Amygdala (tissue), 56 donors: ENCODE measurements at regions not wholly inside any gene's neighbourhood (a gene's known extent, or its start where the extent isn't known, plus 50 kb on each side); places are given as distances from the start of the nearest gene placed in this dataset.
"Not testable (repeated sequence)": the region's sequence is repeated elsewhere in the genome, so short reads cannot be mapped to it uniquely, and the experiment has no call there.

ENCODE experiments used
- DNase-seq, 56 donors: peaks; one replicate each; lab custom pipeline; 2025; lab: John Stamatoyannopoulos, UW

DNA sequence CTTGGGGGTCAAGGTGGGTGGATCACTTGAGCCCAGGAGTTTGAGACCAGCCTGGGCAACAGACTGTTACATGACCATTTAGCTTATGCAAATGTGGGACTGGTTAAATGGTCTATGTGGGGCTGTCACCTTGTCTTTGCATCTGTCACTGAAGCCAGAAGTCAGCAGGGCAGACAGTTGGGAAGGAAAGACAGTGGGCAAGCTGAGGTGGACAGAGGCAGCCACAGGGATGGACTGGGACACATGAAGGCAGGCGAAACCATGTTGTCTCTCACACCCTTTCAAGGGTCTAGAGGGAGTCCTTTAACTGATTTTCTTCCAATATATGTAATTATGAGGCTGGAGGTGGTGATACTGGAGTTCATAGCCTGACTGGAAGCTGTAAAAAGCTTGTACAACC is 426.4 kb downstream of the TMEM121 start:
- DNase-seq, result no peak

DNA sequence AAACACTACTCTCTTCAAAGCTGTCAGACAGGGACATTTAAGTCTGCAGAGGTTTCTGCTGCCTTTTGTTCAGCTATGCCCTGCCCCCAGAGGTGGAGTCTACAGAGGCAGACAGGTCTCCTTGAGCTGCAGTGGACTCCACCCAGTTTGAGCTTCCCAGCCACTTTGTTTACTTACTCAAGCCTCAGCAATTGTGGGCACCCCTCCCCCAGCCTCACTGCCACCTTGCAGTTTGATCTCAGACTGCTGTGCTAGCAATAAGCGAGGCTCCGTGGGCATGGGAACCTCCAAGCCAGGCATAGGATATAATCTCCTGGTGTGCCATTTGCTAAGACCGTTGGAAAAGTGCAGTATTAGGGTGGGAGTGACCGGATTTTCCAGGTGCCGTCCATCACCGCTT is 435.2 kb downstream of the TMEM121 start:
- not testable (repeated sequence) for DNase-seq

DNA sequence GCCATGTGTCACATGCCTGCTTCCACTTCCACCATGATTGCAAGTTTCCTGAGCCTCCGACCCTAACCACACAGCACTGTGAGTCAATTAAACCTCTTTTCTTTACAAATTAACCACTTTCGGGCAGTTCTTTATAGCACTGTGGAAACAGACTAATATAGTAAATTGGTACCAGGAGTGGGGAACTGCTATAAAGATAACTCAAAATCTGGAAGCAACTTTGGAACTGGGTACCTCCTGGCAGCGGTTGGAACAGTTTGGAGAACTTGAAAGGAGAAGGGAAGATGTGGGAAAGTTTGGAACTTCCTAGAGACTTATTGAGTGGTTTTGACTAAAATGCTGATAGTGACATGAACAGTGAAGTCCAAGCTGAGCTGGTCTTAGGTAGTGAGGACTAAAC is 436.1 kb downstream of the TMEM121 start:
- DNase-seq, result no peak

DNA sequence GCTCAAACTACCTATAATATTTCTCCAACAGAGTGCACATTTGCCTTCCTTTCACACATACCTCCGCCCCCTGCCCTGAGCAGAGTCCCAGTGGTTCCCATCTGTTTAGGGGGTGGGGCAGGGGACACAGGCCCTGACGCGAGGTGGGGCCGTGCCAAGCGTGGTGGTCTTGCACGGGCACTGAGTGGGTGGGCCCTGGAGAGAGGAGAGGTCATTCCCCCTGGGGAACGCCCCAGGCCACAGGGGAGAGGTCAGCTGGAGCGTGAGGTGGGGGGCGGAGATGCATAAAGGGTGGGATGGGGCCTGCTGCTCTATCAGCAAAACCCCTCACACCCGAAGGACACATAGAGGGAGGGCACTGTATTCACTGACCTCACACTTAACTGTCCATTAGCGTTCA is 441.9 kb downstream of the TMEM121 start:
- no peak for DNase-seq

DNA sequence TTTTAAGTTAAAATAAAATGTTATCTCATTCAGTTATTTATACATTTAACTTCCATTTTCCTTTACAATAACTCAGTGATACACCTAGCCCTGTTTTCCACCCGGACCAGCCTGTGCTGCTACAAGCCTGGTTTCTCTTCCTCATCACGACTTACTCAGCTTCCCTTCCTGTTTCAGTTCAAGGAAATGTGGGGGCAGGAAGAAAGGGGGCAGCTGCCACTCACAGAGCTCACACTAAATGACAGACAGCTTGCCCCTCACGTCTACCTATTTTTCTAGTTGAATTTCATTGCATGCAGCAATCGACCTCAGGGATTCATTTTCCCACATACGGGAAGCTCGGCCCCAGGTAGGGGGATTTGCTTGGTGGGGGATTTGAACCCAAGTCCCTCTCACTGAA is 442.6 kb downstream of the TMEM121 start:
- not testable (repeated sequence) for DNase-seq

DNA sequence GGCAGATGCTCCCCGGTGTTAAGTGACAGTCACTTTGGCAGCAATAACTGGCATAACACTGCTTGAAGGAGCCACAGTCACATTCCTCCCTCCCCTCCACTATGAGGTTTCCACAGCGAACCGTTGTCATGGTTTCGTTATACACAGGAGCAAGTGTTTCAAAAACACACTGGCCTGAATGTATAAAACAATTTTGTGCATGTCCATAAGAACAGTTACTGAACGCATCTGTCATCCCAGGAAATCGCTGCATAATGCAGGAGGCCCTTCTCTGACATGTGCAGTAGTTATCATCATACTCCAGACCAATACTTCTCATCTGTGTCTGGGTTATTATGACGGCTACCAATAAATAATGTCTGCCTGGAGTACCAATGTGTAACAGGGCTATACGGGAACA is 444.4 kb downstream of the TMEM121 start:
- DNase-seq, result not testable (repeated sequence)

DNA sequence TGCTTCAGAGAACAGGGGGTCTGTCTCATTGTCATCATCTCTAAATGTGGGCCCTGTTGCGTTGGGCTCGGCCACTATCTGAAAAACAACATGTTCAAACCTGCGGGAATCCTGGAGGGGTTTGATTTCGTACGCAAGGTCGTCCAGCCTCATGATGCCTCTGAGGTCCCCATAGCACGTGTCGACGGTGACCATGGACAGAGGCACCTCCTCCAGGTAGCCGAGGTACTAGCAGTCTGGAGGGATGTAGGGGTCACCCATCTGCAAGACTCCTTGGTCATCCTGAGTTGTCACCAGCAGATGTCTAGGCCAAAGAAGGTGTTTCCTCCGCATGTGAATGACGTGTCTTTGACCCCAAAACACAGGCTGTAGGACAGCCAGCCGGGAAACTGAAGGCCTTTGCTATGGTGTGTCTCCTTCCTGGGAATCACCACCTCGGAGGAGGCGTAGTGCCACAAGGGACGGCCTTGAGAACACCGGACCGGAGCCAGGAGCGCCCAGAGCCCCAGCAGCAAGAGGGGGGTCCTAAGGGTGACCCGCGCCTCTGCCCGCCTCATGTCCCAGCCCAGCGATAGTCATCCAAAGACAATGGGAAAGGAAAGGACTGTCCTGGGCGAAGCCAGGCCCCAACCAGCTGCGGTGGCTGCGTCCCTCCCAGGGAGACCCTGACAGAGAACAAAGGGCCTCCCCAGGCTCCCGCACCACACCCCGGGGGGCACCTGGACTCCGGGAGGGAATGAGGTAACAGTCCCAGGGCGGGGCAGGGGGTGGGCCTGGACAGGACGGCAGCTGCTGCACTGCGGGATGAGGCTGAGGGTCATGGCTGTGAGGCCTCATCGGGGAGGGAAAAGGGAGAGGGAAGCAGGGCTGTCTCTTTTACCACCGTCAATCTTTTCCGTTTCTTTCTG is 445.5 kb downstream of the TMEM121 start:
- no peak for DNase-seq

DNA sequence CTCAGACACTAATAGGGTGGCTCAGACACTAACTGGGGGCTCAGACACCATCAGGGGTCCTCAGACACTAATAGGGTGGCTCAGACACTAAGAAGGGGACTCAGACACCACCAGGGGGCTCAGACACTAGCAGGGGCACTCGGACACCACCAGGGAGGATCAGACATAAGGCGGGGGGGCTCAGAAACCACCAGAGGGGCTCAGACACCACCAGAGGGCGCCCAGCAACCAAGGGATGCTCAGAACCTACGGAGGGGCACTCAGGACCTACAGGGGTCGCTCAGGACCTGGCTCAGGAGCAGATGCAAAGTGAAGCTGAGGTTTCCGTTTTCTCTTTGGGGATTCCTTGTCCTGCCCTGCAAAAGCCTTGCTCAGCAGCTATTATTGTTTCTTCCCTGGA is 448.5 kb downstream of the TMEM121 start:
- no peak for DNase-seq

DNA sequence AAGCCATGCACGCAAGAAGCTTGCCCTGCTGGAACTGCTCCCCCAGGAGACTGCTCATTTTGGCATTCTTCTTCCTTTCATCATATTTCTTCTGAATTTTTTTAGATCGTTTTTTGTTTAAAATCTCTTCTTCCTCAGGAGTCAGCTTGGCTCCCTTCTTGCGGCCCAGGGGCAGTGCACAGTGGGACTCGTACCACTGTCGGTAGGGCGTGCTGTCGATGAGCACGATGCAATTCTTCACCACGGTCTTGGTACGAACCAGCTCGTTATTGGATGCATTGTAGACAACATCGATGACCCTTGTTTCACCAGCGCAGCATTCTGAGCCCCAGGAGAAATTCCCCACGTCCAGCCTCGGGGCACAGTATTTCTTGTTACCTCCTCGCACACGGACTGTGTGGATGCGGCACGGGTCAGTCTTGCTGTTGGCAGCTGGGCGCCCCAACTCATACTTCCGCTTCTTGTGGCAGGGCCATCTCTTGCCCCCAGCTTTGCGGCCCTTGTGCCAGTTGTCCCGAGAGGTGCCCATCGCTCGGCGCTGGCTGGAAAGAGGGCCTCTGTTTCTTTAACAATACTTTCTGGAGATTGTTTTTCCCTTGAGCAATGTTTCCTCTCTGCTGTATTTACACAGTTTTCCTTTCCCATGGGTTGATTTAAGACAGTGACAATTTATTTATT is 452.4 kb downstream of the TMEM121 start:
- DNase-seq, result no peak

DNA sequence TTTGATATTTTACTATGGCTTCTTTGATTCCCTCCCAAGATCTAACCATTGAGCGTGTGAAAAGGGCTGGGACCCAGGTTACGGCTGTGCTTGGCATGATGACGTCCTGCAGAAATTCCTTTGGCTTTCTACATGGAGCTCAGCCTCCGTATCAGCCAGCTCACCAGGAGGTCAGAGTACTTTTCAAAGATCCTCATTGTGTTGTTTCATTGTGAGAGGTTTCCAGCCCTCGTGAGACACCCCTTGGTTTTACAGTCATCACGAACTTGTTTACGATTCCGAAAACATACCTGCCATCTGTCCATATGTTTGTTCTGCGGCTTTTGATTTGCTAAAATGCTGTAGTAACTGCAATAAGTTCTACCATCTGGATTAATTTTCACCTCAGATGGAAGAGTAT is 453.1 kb downstream of the TMEM121 start:
- DNase-seq, result no peak

DNA sequence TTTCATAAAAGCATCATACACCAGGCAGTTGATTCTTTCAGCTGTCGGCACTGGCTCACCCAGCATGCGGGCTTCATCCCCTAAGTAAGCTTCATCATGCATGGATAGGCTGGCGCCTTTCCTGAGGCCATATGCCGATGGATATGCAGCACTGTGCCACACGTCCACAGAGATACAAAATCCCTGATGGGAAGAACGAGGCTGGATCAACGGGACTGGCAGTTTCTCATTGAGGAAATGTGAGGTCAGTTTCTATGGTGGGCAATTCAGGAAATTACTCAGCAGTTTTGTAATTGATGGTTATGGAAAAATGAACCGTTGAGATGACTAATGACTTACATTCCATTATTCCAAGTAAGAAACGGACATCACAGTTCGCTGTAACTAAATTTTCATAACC is 453.8 kb downstream of the TMEM121 start:
- no peak for DNase-seq

DNA sequence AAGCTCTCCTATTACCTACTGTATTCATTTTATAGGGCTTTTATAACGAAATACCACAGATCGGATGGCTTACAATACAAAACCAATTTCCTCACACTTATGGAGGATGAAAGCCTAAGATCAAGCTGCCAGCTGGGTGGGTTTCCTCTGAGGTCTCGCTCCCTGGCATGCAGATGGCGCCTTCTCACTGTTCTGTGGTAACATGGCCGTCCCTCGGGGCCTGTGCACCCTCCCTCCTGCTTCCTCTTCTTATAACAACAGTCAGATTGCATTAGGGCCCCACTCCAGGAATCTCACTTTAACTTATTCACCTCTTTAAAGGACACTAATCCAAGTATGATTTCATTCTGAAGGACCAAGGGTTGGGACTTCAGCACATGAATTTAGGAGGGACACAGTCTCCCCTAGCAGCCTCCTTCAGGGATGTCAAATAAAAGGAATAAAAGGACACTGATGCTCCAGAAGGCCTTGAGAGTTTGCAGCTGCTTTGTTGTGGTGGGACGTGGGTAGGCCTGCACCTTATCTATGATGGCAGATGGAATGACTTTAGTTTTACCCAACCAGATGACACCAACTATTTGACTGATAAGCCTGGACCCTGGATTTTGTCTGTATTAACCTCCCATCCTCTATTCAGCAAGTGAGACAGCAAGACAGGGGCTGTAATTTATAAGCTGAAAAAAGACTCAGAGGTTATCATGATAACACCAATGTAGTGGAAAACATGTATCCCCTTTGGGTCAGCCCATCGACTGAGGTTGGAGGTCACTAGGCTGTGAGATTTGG is 455.3 kb downstream of the TMEM121 start:
- not testable (repeated sequence) for DNase-seq

DNA sequence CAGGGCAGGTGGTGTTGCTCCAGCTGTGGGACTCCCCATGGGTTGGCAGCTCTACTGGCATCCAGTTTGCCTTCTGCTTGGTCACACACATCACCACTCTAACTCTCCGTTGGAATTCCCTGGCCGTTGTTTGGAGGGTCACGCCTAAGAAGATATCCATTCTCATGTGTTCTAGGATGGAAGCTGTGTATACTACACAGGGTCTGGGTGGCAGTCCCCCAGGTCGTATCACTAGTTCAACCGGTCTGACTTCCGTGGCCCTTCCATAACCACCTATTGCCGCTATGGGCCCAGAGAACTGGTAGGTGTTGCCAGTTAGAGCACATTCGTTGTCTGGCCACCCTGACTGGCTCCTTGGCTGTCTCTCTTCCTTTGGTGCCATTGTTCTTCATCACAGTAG is 456.3 kb downstream of the TMEM121 start:
- DNase-seq, result no peak

DNA sequence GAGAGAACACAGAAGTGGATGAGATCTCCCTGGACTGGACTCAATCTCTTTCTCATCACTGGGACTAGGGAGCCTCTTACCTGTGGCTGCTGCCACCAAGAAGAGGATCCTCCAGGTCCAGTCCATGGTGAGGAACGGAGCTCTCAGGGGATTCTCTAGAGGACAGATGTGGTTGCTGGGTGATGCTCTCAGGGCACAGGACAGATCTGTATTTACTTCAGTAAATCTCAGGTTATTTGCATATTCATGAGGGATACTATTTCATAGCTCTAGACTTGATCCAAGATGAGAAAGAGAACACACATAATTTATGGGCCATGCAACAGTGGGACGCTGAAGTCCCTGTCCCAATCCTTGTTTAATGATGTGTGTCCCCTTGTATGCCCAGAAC is 460.5 kb downstream of the TMEM121 start:
- DNase-seq, result no peak

DNA sequence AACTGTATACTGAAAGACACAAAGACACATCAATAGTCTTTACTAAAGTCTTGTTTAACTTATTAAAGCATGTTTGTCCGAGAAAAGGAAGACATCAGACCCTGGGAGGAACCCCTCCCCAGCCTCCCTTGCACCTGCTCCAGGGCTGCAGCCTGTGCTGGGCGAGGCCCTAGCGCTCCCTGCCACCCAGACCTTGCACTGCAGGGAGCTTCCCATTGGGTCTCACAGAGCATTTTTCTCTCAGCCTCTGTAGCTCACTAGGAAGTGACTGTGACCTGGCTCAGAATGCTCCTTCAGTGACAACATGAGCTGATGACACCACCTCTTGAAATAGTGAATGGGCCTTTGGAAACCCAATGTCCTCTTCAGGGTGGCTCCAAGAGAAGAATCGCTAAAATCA is 461.2 kb downstream of the TMEM121 start:
- no peak for DNase-seq

DNA sequence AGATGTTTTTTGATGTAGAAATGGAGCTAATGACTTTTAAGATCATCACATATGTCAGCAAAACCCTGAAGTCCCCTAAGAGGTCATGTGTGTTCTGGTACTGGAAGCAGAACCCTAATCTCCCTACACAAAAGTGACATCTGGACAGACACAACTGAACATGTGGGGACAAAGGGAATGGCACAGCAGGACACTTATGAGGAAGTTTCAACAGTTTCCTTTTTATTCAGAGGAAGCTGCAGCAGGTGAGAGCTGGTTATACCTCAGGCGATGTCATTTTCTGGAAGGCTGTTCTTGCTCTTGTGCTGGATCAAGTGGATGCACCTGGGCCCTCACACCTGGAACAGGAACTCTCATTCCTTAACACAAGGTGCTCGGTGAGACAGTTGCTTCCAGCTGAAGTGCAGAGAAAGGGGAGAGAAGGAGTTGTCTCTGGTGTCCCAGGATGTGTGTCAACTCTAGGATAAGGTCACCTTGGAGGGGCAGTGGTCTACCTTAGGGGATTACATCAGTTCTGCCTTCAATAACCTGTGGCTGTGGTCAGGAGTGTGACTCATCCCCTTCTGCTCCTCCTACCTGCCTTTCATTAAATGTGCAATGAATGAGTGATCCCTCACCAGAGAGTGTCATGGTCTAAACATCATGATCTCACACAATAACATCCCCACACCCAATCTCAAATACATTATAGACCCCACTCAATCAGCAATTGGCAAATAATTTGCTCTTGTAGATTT is 463.4 kb downstream of the TMEM121 start:
- DNase-seq, result no peak

DNA sequence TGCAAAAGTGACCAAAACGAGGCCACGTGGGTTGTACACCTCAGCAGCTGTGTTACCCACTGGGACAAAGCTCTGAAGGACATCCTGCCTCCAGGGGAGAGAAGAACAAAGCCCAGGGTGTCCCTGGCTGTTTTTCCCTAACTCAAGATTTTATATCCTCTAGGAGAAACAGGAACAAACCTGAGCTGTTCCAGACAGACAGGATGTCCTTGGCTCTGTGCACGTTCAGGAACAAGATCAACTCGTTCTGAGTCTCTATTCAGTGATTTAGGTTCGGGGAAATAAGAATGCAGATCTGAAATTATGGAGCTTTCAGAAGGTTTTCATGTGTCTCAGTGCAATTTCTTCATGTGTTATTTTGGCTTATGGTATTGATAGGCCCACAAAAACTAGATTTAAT is 465.3 kb downstream of the TMEM121 start:
- not testable (repeated sequence) for DNase-seq

DNA sequence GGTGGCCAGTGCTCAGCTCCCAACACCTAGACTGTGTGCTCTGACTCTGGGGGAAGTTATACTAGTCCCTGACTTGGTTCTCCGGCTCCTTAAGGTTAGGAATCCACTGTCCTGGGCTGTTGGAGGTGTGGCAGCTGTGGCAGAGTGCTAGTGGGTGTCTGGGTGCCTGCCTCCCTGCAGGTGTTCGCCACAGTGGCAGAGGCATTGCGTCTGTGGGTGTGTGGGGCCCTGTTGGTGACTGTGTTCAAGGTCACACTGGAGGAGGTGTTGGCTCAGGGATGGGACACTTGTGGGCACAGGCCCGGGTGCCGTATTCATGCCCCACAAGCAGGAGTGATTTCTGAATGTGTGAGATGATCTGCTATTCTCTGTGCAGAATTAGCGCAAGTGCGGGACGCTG is 467.4 kb downstream of the TMEM121 start:
- no peak for DNase-seq

DNA sequence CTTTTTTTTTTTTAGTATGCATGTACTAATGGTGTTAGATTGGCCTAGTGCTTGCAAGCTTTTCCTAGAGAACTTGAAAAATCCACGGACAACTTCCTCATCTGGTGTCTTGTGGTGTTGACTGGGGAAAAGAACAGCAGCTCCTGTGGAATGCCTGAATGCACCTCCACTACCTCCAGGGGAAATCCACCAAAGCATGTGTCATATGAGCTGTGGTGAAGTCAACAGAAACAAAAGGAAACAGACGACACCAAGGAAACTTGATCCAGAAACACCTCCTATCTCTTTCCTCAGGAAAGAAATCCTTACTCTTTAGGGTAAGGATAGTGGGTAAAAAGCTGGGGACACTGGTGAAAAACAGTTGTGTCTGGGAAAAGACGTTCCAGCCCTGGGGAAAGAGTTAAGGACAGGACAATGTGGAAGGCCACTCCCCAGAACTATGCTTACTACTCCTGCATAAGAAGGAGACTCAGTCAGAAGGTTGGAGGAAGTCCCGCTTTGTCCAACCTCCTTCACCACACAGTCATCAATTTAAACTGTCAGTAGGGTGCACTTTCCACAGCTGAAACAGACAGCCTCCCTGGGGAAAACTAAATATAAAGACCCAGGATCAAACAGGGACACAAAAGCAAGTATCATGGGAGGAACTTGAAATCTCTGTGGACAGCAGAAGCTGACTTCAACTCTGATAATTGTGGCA is 468.8 kb downstream of the TMEM121 start:
- not testable (repeated sequence) for DNase-seq

DNA sequence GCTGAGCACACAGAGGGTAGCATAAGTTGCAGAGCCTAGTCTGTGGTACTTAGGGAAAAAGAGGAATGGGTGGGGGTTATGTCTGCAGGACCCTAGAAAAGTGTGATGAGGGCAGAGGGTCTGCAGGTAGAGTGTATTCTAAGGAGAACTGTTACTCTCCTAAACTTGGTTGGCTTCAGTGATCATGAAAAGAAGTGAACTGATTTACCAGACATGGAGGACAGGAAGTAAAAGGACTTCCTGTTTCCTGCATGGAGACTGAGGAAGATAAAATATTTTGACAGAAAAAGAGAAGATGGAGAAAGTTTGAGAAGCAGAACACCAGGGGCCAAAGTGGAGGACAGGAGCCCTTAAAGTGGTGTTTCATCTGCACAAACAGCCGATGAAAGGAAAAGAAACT is 472.2 kb downstream of the TMEM121 start:
- not testable (repeated sequence) for DNase-seq
